Small intestine (tissue), 7 donors: ENCODE measurements at regions not wholly inside any gene's neighbourhood (a gene's known extent, or its start where the extent isn't known, plus 50 kb on each side); places are given as distances from the start of the nearest gene placed in this dataset.

ENCODE experiments used
- DNase-seq, 2 donors: peaks; one replicate each; pipeline versions ENCODE4 v3.0.0 to v3.0.0-alpha.2; 2013
- FAIRE-seq: peaks from 2 replicates; lab custom pipeline; 2012; peaks lifted over from hg19 to GRCh38; lab: Jason Lieb, UNC
- H3K27ac ChIP-seq, 3 donors: one replicate each; pipeline ENCODE4 v1.5.1; 2013; ENCODE audit warnings: low read length in 2 of 3, mild to moderate bottlenecking in 2 of 3, control low read depth in 1 of 3, inconsistent platforms in 1 of 3, low read depth in 1 of 3, moderate library complexity in 1 of 3
- H3K27me3 ChIP-seq, 3 donors: one replicate each; pipeline ENCODE4 v1.6.1; 2013; ENCODE audit warnings: low read length in 3 of 3, inconsistent platforms in 1 of 3; ENCODE audit not compliant: control insufficient read depth in 3 of 3, insufficient read depth in 3 of 3
- H3K36me3 ChIP-seq, 3 donors: one replicate each; pipeline ENCODE4 v1.6.1; 2013; ENCODE audit warnings: low read length in 3 of 3, inconsistent platforms in 1 of 3, low read depth in 1 of 3, mild to moderate bottlenecking in 1 of 3, moderate library complexity in 1 of 3; ENCODE audit not compliant: control insufficient read depth in 3 of 3, insufficient read depth in 2 of 3
- H3K4me1 ChIP-seq, 3 donors: one replicate each; pipeline ENCODE4 v1.6.1; 2013; ENCODE audit warnings: low read length in 2 of 3, inconsistent platforms in 1 of 3, low read depth in 1 of 3, mild to moderate bottlenecking in 1 of 3, moderate library complexity in 1 of 3; ENCODE audit not compliant: control insufficient read depth in 3 of 3, insufficient read depth in 2 of 3
- H3K4me3 ChIP-seq, 3 donors: one replicate each; pipeline ENCODE4 v1.5.1; 2013; ENCODE audit warnings: low read length in 3 of 3, control low read depth in 1 of 3, inconsistent platforms in 1 of 3, low read depth in 1 of 3, mild to moderate bottlenecking in 1 of 3, moderate library complexity in 1 of 3
- H3K9me3 ChIP-seq, 2 donors: one replicate each; pipeline ENCODE4 v1.6.1; 2013; ENCODE audit warnings: low read depth in 1 of 2, low read length in 1 of 2; ENCODE audit not compliant: control insufficient read depth in 2 of 2, insufficient read depth in 1 of 2
- WGBS, 3 donors: extraction: QIAGEN DNeasy Blood & Tissue Kit; methylation state at CpG; one replicate each; pipeline ENCODE4 v1.1.7; 2013; 5-methylcytosine and 5-hydroxymethylcytosine counted together
- donor health status: healthy with polysubstance abuse.
- donor health status: control.
- donor health status: control.
- donor health status: Bipolar disorder and iron deficiency.
- donor health status: healthy.

DNA sequence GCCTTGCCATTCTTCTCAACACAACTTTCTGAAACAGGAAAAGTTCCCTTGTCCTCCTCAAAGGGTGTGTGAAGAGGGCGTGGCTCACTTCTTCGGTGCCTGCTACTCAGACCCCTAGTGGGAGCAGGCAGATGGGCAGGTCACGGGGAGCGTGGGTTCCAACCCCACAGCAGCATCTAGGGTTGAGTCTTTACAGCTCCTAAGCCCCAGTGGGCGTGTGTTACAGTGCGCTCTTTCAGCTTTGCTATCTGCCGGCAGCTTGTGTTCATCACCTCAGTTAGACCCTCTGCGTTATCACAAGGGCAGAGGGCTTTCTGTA lies 57.5 kb upstream of the KLF3 start:
- WGBS, 3 donors, result 84 to 86% (median 85%) methylated on average over 8 of the region's 8 CpGs
- no peak overlapping the region for H3K4me3 ChIP-seq
- H3K4me1 ChIP-seq, result peaks cover 2 to 16% (median 5%) of the 10 kb centered on the region in 3 donors
- no peaks in the 10 kb centered on the region for H3K27me3 ChIP-seq
- no peak overlapping the region for H3K27ac ChIP-seq
- no peak for FAIRE-seq
- no peaks in the 10 kb centered on the region for H3K9me3 ChIP-seq
- H3K36me3 ChIP-seq, result no peaks in the 10 kb centered on the region
- no peak for DNase-seq

DNA sequence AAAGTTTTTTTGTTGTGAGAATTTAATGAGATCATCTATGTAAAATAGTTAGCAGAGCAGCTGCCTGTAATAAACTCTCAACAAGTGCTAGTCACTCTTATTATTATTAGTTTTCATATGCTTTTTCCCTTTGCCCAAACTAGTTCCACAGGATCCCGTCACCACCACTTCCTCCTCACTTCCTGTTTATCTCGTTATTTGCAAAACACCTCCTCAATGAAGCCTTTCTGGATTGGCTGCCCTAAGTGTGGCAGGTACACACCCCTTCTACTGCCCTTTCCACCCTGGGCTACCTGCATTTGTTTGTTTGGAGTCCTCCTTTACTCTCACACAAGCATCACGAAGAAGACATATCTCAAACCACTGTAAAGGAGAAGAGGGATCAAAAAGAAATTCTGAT lies 54.4 kb upstream of the KLF3 start:
- peaks cover 2 to 26% (median 10%) of the 10 kb centered on the region in 3 donors for H3K4me1 ChIP-seq
- H3K27ac ChIP-seq, result no peak overlapping the region
- H3K4me3 ChIP-seq, result no peak overlapping the region
- FAIRE-seq (no peak), DNase-seq (peak in 1 of 2 donors; percentile 35)
- no peaks in the 10 kb centered on the region for H3K27me3 ChIP-seq
- H3K36me3 ChIP-seq, result no peaks in the 10 kb centered on the region
- 39 to 46% (median 43%) methylated on average over 3 of the region's 3 CpGs for WGBS, 3 donors
- no peaks in the 10 kb centered on the region for H3K9me3 ChIP-seq

DNA sequence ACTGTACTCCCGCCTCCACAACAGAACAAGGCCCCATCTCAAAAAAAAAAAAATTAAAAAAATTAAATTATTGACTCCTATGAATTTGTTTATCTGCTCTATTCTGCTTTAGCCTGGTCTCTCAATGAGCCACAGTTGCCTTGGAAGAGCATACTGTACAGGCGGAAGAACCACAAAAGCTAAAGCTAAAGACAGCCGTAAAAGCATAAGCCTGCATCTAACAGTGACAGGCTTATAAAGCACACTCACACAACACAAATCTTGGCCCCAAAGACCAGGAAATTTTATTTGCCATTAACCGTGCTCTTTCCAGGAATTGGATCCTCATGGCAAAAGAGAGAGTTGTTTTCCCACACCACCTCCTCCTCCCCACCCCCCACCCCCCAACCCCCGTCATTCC lies 53.5 kb upstream of the KLF3 start:
- Histone ChIP-seq H3K27ac (peak overlapping the region in 2 of 3 donors; percentile 36 to 37), H3K36me3 (no peaks in the 10 kb centered on the region), H3K9me3 (no peaks in the 10 kb centered on the region), H3K4me3 (no peak overlapping the region), H3K27me3 (no peaks in the 10 kb centered on the region), H3K4me1 (peaks cover 2 to 26% (median 10%) of the 10 kb centered on the region in 3 donors)
- FAIRE-seq (no peak), DNase-seq (no peak)
- WGBS, 3 donors, result 38 to 53% (median 52%) methylated on average over 5 of the region's 5 CpGs

DNA sequence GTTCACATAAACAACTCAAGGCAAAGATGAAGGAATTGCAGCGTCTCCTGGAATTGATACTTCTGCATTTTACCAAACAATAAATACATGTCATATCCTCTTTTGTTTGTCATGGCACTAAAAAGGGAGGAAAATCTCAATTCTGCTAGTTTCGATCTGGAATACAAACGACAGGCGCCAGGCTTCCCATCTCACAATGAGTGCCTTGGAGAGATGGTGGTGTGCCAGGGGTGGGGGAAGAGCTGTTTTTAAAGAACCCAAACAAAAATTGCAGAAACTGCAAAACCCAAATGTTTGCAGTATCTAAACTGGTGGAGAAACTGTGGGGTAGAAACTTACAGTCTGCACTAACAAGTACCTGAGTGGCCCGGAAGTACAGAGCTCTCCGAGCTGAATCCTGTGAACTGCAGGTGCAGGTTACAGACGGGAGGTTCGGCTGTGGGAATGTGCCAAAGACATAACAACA lies 53.0 kb upstream of the KLF3 start:
- peak; percentile 49 to 68 for DNase-seq
- FAIRE-seq, result no peak
- peak overlapping the region in 1 of 3 donors; percentile 4 for H3K4me3 ChIP-seq
- H3K9me3 ChIP-seq, result no peaks in the 10 kb centered on the region
- H3K27ac ChIP-seq, result peak overlapping the region in 2 of 3 donors; percentile 39 to 58
- no peaks in the 10 kb centered on the region for H3K27me3 ChIP-seq
- 17 to 35% (median 29%) methylated on average over 8 of the region's 8 CpGs for WGBS, 3 donors
- H3K4me1 ChIP-seq, result peaks cover 2 to 21% (median 10%) of the 10 kb centered on the region in 3 donors
- H3K36me3 ChIP-seq, result no peaks in the 10 kb centered on the region

DNA sequence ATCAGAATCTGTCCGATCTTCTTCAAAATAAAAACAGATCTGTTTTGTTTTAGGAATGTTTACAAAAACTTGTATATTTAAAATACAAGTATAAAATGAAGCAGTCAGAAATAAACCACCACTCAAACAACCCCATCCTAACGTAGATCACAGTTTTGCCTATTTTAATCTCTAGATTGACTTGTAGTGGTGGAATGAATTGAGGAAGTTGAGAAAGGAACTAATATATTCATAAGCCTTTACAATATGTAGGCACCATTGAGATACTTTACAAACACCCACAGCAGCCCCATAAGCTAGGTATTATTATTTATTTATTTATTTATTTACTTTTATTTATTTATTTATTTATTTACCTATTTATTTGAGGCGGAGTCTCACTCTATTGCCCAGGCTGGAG lies 52.3 kb upstream of the KLF3 start:
- no peak overlapping the region for H3K27ac ChIP-seq
- FAIRE-seq, result no peak
- H3K36me3 ChIP-seq, result no peaks in the 10 kb centered on the region
- H3K27me3 ChIP-seq, result no peaks in the 10 kb centered on the region
- peaks cover 2 to 20% (median 10%) of the 10 kb centered on the region in 3 donors for H3K4me1 ChIP-seq
- DNase-seq, result no peak
- WGBS, 3 donors, result 58 to 65% (median 59%) methylated on average over 3 of the region's 3 CpGs
- no peak overlapping the region for H3K4me3 ChIP-seq
- H3K9me3 ChIP-seq, result no peaks in the 10 kb centered on the region

DNA sequence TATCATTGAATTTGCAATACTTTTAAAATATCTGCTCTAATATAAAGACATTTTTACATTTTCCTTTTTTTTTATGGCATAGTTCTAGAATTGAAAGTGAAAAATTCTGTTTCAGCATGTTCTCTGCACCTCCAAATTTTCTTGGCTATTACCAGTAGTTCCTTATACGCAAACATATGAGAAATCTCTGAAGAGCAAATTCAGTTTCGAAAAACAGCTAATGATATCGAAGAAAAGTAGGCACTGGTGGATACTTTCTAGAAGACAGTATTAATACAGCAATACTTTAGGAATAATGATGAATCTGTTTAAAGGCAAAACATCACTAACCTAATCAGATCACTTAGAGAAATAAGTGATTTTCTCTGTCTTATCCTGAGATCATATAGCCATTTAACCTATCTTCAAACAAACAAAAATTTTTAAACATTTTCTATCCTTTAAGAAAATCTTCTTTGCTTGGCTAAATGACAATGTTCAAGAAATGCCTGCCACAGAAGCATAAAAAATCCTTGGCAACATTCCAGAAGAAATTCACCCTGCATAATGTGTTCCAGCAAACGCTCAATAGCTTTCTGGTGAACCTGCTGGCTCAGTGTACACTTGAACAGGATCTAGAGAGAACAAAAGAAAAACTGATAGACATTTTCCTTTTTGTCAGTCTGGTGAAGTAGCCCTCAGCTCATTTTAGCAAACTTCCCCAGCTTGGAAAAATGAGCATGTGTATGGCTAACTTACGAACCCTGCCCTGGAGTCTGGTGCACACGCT lies 51.2 kb upstream of the KLF3 start:
- Histone ChIP-seq H3K27me3 (no peaks in the 10 kb centered on the region), H3K4me1 (peaks cover 2 to 20% (median 10%) of the 10 kb centered on the region in 3 donors), H3K36me3 (no peaks in the 10 kb centered on the region), H3K4me3 (no peak overlapping the region), H3K9me3 (no peaks in the 10 kb centered on the region), H3K27ac (no peak overlapping the region)
- 53 to 68% (median 63%) methylated on average over 6 of the region's 6 CpGs for WGBS, 3 donors
- no peak for FAIRE-seq
- peak; percentile 68 to 74 for DNase-seq
